HG03139 (cell line): ENCODE measurements at regions not wholly inside any gene's neighbourhood (a gene's known extent, or its start where the extent isn't known, plus 50 kb on each side); places are given as distances from the start of the nearest gene placed in this dataset.

Experiments used
- ATAC-seq: cut with Tn5 transposase; IDR thresholded peaks from one replicate; pipeline ENCODE4 v1.9.1; 2021; ENCODE audit not compliant: unreplicated experiment

- no peak for ATAC-seq
These were observed 155.8 kb downstream of the DRD1 start for GRCh38 chr5:175288048-175288621.

GRCh38 chr5:175286981-175287380, 157.0 kb downstream of the DRD1 start:
- ATAC-seq = no peak

GRCh38 chr5:175285261-175285660, 158.7 kb downstream of the DRD1 start:
- ATAC-seq = no peak

GRCh38 chr5:175284806-175285205, 159.2 kb downstream of the DRD1 start:
- no peak for ATAC-seq

- ATAC-seq = no peak
These were observed 161.3 kb downstream of the DRD1 start for GRCh38 chr5:175282611-175283225.

GRCh38 chr5:175281714-175282113, 162.3 kb downstream of the DRD1 start:
- ATAC-seq = peak; percentile 71

GRCh38 chr5:175281257-175281656, 162.7 kb downstream of the DRD1 start:
- no peak for ATAC-seq

- no peak for ATAC-seq
These were observed 164.5 kb downstream of the DRD1 start for GRCh38 chr5:175279506-175279905.

GRCh38 chr5:175275748-175276147, 168.2 kb downstream of the DRD1 start:
- ATAC-seq = no peak

- no peak for ATAC-seq
These were observed 168.9 kb downstream of the DRD1 start for GRCh38 chr5:175275097-175275496.

- no peak for ATAC-seq
These were observed 169.8 kb downstream of the DRD1 start for GRCh38 chr5:175274171-175274570.

GRCh38 chr5:175264406-175264805, 179.6 kb downstream of the DRD1 start:
- no peak for ATAC-seq

- no peak for ATAC-seq
These were observed 180.2 kb downstream of the DRD1 start for GRCh38 chr5:175263776-175264175.

- ATAC-seq = no peak
These were observed 182.5 kb downstream of the DRD1 start for GRCh38 chr5:175261526-175261925.

GRCh38 chr5:175261037-175261436, 182.9 kb downstream of the DRD1 start:
- ATAC-seq = no peak

GRCh38 chr5:175257847-175258194, 186.2 kb downstream of the DRD1 start:
- no peak for ATAC-seq

- ATAC-seq = no peak
These were observed 186.7 kb downstream of the DRD1 start for GRCh38 chr5:175257128-175257846.

- no peak for ATAC-seq
These were observed 189.8 kb downstream of the DRD1 start for GRCh38 chr5:175254155-175254554.

- no peak for ATAC-seq
These were observed 190.4 kb downstream of the DRD1 start for GRCh38 chr5:175253597-175253996.

GRCh38 chr5:175252234-175252805, 191.7 kb downstream of the DRD1 start:
- ATAC-seq = no peak

GRCh38 chr5:175250426-175250825, 193.6 kb downstream of the DRD1 start:
- ATAC-seq = no peak

- ATAC-seq = no peak
These were observed 195.5 kb downstream of the DRD1 start for GRCh38 chr5:175248416-175248905.
